D721Med (cell line): ENCODE measurements at regions not wholly inside any gene's neighbourhood (a gene's known extent, or its start where the extent isn't known, plus 50 kb on each side); places are given as distances from the start of the nearest gene placed in this dataset.

ENCODE experiments used
- DNase-seq: peaks from one replicate; pipeline ENCODE4 v3.0.0; 2011; ENCODE audit warnings: low spot score; ENCODE audit not compliant: insufficient read length
- FAIRE-seq: peaks from 2 replicates; lab custom pipeline; 2011; peaks lifted over from hg19 to GRCh38; lab: Jason Lieb, UNC
- CTCF ChIP-seq: IDR thresholded peaks from 2 replicates; pipeline ENCODE4 v1.5.1; 2012; ENCODE audit warnings: mild to moderate bottlenecking, control low read depth; ENCODE audit not compliant: insufficient read depth; ENCODE audit errors: missing control alignments

DNA sequence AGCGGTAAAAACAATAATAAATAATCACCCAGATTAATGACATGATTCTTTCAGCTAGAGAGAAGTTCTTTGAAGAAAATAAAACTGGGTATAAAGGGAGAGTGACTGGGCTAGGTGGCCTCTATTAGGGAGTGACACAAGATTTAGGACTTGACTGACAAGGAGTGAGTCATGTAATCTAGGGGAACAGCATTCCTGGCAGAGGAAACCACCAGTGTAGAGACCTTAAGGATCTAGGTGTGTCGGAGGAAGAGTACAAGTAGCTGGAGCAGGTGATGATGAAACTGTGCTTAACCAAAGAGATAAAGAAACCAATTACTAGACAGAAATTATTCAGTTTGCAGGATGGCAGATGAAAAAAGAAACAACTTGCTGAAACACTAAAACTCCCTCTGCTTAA, 248.0 kb downstream of the RFC3 start:
- FAIRE-seq (no peak), DNase-seq (no peak)
- no peak for TF ChIP-seq CTCF

GRCh38 chr13:34066344-34066743, 248.4 kb downstream of the RFC3 start:
- TF ChIP-seq CTCF = no peak
- DNase-seq (no peak), FAIRE-seq (no peak)

DNA sequence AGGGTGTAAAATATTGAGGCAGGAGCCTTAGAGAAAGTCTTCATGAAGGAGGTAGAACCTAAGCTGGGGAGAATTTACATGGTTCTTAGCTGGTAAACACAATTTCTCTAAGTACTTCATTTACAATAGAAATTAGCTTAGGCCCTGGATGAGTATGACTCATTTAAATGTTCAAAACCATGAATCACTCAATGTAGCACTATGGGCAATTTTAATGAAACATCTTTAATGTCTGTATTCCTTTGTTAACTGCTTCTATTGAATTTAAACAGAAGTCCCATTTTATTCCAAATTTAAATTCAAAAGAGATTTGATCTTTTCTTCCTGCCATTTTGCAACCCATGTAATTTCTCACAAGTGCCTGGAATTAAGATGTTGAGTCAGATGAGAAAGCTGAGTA, 252.1 kb downstream of the RFC3 start:
- no peak for FAIRE-seq
- no peak for TF ChIP-seq CTCF

DNA sequence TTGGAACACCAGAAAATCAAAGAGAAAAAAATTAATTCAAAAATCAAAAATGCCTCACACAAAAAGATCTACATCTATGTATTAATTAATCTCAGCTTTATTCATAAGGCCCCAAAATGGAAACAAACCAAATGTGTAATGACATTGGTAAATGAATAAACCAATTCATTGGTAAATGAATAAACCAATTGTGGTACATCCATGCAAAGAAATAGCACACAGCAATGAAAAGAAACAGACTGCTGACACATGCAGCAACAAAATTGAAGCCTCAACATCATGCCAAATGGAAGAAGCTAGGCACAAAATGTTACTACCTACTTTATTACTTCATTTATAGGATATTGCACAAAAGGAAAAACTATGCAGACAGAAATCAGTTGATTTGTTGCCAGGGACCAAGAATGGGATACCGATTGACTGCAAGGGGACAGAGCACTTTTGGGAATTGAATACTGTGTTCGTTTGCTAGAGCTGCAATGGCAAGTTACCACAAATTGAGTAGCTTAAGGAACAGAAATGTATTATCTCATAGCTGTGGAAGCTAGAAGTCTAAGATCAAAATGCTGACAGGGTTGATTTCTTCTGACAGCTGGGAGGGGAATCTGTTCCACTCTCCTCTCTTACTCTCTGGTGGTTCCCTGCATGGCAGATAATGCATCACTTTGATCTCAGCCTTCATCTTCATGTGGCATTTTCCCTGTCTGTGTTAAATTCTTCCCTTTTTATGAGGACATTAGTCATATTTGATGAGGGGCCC, 252.8 kb downstream of the RFC3 start:
- FAIRE-seq = no peak
- no peak for DNase-seq
- no peak for TF ChIP-seq CTCF

More for the DNA sequence above, 252.1 kb downstream of the RFC3 start:
- DNase-seq = no peak

DNA sequence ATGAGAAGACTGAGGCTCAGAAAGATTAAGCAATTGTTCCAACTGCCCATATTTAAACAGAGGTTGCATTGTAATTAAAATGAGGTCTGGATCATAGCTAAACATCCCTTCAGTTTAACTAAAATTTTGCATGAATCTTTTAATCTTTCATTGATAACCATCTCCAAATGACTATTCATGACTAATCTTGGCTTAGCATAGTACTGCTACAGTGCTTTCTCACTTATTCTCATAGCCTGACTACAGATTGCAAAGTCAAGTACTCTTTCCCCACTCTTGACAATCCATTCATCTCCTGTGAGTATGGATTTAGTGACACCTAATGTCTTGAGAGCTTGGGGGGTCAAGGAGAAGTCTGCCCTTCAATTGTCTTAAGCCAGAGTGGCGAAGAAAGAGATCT, 258.4 kb downstream of the RFC3 start:
- no peak for TF ChIP-seq CTCF
- FAIRE-seq = no peak
- no peak for DNase-seq

GRCh38 chr13:34076943-34077703, 259.2 kb downstream of the RFC3 start:
- TF ChIP-seq CTCF = peak; percentile 54
- DNase-seq (no peak), FAIRE-seq (no peak)
